ENCODE measurements at regions not wholly inside any gene's neighbourhood (a gene's known extent, or its start where the extent isn't known, plus 50 kb on each side); places are given as distances from the start of the nearest gene placed in this dataset.

- TF ChIP-seq EZH2 (IDR thresholded peaks at IDR 0.05) (no peak), POLR2AphosphoS5 (IDR thresholded peaks at IDR 0.05; ENCODE audit: borderline replicate concordance, low read depth, low read length) (no peak), FOXP2 (optimal IDR thresholded peaks at IDR 0.05; ENCODE audit: control extremely low read depth, extremely low read length, insufficient read depth) (no peak)
Observed at GRCh38 chr4:12844141-12844540, 640.0 kb downstream of the RAB28 start.
